WERI-Rb-1 (cell line): ENCODE measurements at regions not wholly inside any gene's neighbourhood (a gene's known extent, or its start where the extent isn't known, plus 50 kb on each side); places are given as distances from the start of the nearest gene placed in this dataset.

Experiments
- DNase-seq: peaks from one replicate; pipeline ENCODE4 v3.0.0-alpha.2; 2020
- H3K27ac ChIP-seq: fragments of 250-450 bp; sonication (Bioruptor Pico); 2 replicates; pipeline ENCODE4 v1.5.1; 2020; ENCODE audit warnings: mild to moderate bottlenecking, moderate library complexity
- H3K27me3 ChIP-seq: fragments of 250-450 bp; sonication (Bioruptor Pico); 2 replicates; pipeline ENCODE4 v1.5.1; 2021; ENCODE audit warnings: mild to moderate bottlenecking, low read depth, moderate library complexity; ENCODE audit not compliant: insufficient read depth, severe bottlenecking
- H3K36me3 ChIP-seq: fragments of 250-450 bp; sonication (Bioruptor Pico); 2 replicates; pipeline ENCODE4 v1.5.1; 2020; ENCODE audit warnings: mild to moderate bottlenecking, moderate library complexity
- H3K4me3 ChIP-seq: 2 replicates; pipeline ENCODE4 v1.5.1; 2011; ENCODE audit warnings: low read depth, mild to moderate bottlenecking, control low read depth, low read length
- H3K9me3 ChIP-seq: fragments of 250-450 bp; sonication (Bioruptor Pico); 2 replicates; pipeline ENCODE4 v1.5.1; 2021; ENCODE audit warnings: mild to moderate bottlenecking, moderate library complexity; ENCODE audit not compliant: severe bottlenecking
- CTCF ChIP-seq: IDR thresholded peaks from 2 replicates; pipeline ENCODE4 v1.5.1; 2011; ENCODE audit warnings: low read depth, mild to moderate bottlenecking, control low read depth, inconsistent platforms, low read length

GRCh38 chr18:38951633-38952032 is 1386.0 kb upstream of the CELF4 start:
- DNase-seq, result no peak
- Histone ChIP-seq H3K27ac (no peak overlapping the region), H3K9me3 (no peaks in the 10 kb centered on the region), H3K4me3 (no peak overlapping the region), H3K36me3 (no peaks in the 10 kb centered on the region), H3K27me3 (no peaks in the 10 kb centered on the region)
- no peak for TF ChIP-seq CTCF

- Histone ChIP-seq H3K27ac (peak overlapping the region; percentile 6; the same call in 1 of the 2 replicates), H3K4me3 (no peak overlapping the region), H3K36me3 (no peaks in the 10 kb centered on the region), H3K9me3 (no peaks in the 10 kb centered on the region), H3K27me3 (no peaks in the 10 kb centered on the region)
- DNase-seq, result no peak
- no peak for TF ChIP-seq CTCF
Measured at GRCh38 chr18:38948436-38948835, 1382.8 kb upstream of the CELF4 start.

- DNase-seq, result no peak
- no peaks in the 10 kb centered on the region for H3K36me3 ChIP-seq
- TF ChIP-seq CTCF, result no peak
- H3K4me3 ChIP-seq, result no peak overlapping the region
- H3K27ac ChIP-seq, result no peak overlapping the region
- H3K27me3 ChIP-seq, result no peaks in the 10 kb centered on the region
- H3K9me3 ChIP-seq, result no peaks in the 10 kb centered on the region
Measured at GRCh38 chr18:38944446-38945024, 1378.9 kb upstream of the CELF4 start.

- no peaks in the 10 kb centered on the region for H3K27me3 ChIP-seq
- no peak for TF ChIP-seq CTCF
- H3K4me3 ChIP-seq, result no peak overlapping the region
- H3K27ac ChIP-seq, result no peak overlapping the region
- no peaks in the 10 kb centered on the region for H3K36me3 ChIP-seq
- DNase-seq, result no peak
- H3K9me3 ChIP-seq, result no peaks in the 10 kb centered on the region
Measured at GRCh38 chr18:38941711-38942561, 1376.3 kb upstream of the CELF4 start.

- TF ChIP-seq CTCF, result no peak
- DNase-seq, result no peak
- no peaks in the 10 kb centered on the region for H3K27me3 ChIP-seq
- no peak overlapping the region for H3K4me3 ChIP-seq
- H3K36me3 ChIP-seq, result no peaks in the 10 kb centered on the region
- H3K9me3 ChIP-seq, result no peaks in the 10 kb centered on the region
- no peak overlapping the region for H3K27ac ChIP-seq
Measured at GRCh38 chr18:38940863-38941531, 1375.4 kb upstream of the CELF4 start.
